ENCODE measurements at regions not wholly inside any gene's neighbourhood (a gene's known extent, or its start where the extent isn't known, plus 50 kb on each side); places are given as distances from the start of the nearest gene placed in this dataset.

- 51 to 63% (median 52%) methylated on average over 2 of the region's 2 CpGs for WGBS, 4 donors
- DNase-seq (peak; percentile 20 to 63 (median 34)), ATAC-seq (peak in 3 of 4 donors; percentile 42 to 83 (median 61))
- Histone ChIP-seq H3K36me3 (no peaks in the 10 kb centered on the region), H3K27ac (no peak overlapping the region), H3K4me3 (no peak overlapping the region), H3K27me3 (no peaks in the 10 kb centered on the region), H3K9me3 (peaks cover 0 to 7% (median 0%) of the 10 kb centered on the region in 12 donors), H3K4me1 (peaks cover 0 to 4% (median 0%) of the 10 kb centered on the region in 12 donors)
- intact Hi-C loops (cut with DNase I): loop anchor here in 7 of 10 donors (1.0 to 10.0 kb wide), 6 partner anchors 153 to 353 kb away; partner anchors contain the start of gene KIF5B (in 3 of the 7)
- TF ChIP-seq POLR2A (IDR thresholded peaks at IDR 0.05): no peak
- TF ChIP-seq, protein P1, sequence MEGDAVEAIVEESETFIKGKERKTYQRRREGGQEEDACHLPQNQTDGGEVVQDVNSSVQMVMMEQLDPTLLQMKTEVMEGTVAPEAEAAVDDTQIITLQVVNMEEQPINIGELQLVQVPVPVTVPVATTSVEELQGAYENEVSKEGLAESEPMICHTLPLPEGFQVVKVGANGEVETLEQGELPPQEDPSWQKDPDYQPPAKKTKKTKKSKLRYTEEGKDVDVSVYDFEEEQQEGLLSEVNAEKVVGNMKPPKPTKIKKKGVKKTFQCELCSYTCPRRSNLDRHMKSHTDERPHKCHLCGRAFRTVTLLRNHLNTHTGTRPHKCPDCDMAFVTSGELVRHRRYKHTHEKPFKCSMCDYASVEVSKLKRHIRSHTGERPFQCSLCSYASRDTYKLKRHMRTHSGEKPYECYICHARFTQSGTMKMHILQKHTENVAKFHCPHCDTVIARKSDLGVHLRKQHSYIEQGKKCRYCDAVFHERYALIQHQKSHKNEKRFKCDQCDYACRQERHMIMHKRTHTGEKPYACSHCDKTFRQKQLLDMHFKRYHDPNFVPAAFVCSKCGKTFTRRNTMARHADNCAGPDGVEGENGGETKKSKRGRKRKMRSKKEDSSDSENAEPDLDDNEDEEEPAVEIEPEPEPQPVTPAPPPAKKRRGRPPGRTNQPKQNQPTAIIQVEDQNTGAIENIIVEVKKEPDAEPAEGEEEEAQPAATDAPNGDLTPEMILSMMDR (IDR thresholded peaks at IDR 0.05): peak; percentile 39 to 74 (median 58)
Observed at GRCh38 chr10:32207544-32207943, 139.4 kb downstream of the EPC1 start.

DNA sequence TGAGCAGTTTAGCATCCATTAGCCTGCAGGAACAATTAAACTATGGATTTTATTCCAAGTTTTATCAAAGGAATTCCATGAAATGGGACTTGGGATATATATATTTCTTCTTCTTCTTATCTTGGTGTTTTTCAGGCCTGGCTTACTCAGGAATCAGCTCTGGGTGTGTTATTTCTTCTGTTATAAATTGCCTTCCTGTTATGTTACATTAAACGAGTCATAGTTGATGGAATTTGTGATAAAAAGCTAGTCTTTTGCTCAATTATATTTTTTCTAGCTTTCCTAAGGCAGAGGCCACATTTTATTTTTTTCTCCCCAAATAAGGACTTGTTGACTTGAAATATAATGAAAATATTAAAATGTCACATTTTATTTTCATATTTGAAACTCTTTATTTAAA, 141.3 kb downstream of the EPC1 start:
- TF ChIP-seq, protein P1 (IDR thresholded peaks at IDR 0.05): no peak
- TF ChIP-seq POLR2A (IDR thresholded peaks at IDR 0.05): no peak
- intact Hi-C loops (cut with DNase I): loop anchor here in 7 of 10 donors (5.0 to 10.0 kb wide), 5 partner anchors 151 to 351 kb away; partner anchors contain the start of gene KIF5B (in 3 of the 7)
- 26 to 50% (median 39%) methylated on average over 1 of the region's 1 CpG for WGBS, 4 donors
- Histone ChIP-seq H3K36me3 (no peaks in the 10 kb centered on the region), H3K9me3 (peaks cover 0 to 7% (median 0%) of the 10 kb centered on the region in 12 donors), H3K27ac (no peak overlapping the region), H3K4me1 (peaks cover 0 to under 1% (median 0%) of the 10 kb centered on the region in 12 donors), H3K4me3 (no peak overlapping the region), H3K27me3 (no peaks in the 10 kb centered on the region)
- DNase-seq: no peak
- ATAC-seq: no peak

DNA sequence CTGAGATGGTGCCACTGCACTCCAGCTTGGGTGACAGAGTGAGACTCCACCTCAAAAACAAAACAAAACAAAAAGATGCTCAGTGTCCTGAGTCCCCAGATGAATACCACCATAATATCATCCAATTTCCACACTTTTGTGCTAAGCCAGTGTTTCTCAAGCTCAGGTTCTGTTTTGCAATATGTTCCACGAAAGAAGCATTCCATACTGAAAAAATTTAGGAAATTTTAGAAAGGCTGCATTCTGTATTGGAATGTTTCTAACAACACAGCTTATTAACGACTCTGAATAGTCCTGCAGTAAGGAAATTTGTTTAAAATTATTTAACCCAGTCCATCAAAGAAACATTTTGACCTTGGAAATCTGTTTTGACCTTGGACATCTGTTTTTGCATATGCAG, 142.4 kb downstream of the EPC1 start:
- DNase-seq (no peak), ATAC-seq (no peak)
- intact Hi-C loops (cut with DNase I): loop anchor here in 7 of 10 donors (5.0 to 10.0 kb wide), 5 partner anchors 150 to 350 kb away; partner anchors contain the start of gene KIF5B (in 3 of the 7)
- TF ChIP-seq, protein P1 (IDR thresholded peaks at IDR 0.05): no peak
- no peak for TF ChIP-seq POLR2A (IDR thresholded peaks at IDR 0.05)
- H3K27me3 ChIP-seq: no peaks in the 10 kb centered on the region
- no peak overlapping the region for H3K4me3 ChIP-seq
- H3K36me3 ChIP-seq: no peaks in the 10 kb centered on the region
- no peak overlapping the region for H3K27ac ChIP-seq
- H3K4me1 ChIP-seq: peaks cover 0 to 9% (median 0%) of the 10 kb centered on the region in 12 donors
- H3K9me3 ChIP-seq: peaks cover 0 to 7% (median 0%) of the 10 kb centered on the region in 12 donors
- 82 to 85% (median 83%) methylated on average over 2 of the region's 2 CpGs for WGBS, 4 donors

- H3K36me3 ChIP-seq: no peaks in the 10 kb centered on the region
- no peak for TF ChIP-seq POLR2A (IDR thresholded peaks at IDR 0.05)
- TF ChIP-seq, protein P1 (IDR thresholded peaks at IDR 0.05): no peak
- intact Hi-C loops (cut with DNase I): loop anchor here in 4 of 10 donors (10.0 kb wide), 4 partner anchors 145 to 345 kb away; partner anchors contain the start of genes KIF5B (in 3 of the 4) and EPC1 (in 1 of the 4)
- H3K27ac ChIP-seq: peak overlapping the region in 1 of 12 donors; percentile 15
- H3K27me3 ChIP-seq: no peaks in the 10 kb centered on the region
- no peak overlapping the region for H3K4me3 ChIP-seq
- peaks cover 0 to 11% (median 0%) of the 10 kb centered on the region in 12 donors for H3K4me1 ChIP-seq
- ATAC-seq: no peak
- peak in 1 of 5 donors; percentile 28 for DNase-seq
- H3K9me3 ChIP-seq: peaks cover 0 to 5% (median 0%) of the 10 kb centered on the region in 12 donors
- WGBS, 4 donors: 79 to 82% (median 80%) methylated on average over 5 of the region's 5 CpGs
Observed at GRCh38 chr10:32199714-32200394, 143.6 kb upstream of the KIF5B start.

All from heart left ventricle (tissue), 16 donors.